B cell (primary cell): ENCODE measurements at regions not wholly inside any gene's neighbourhood (a gene's known extent, or its start where the extent isn't known, plus 50 kb on each side); places are given as distances from the start of the nearest gene placed in this dataset.
"Not testable (repeated sequence)": the region's sequence is repeated elsewhere in the genome, so short reads cannot be mapped to it uniquely, and the experiment has no call there.

ENCODE experiments used
- ATAC-seq: fragments of 200-7000 bp; cut with Tn5 transposase; one replicate; pipeline ENCODE4 v1.10.0; 2021; ENCODE audit warnings: low read depth, mild to moderate bottlenecking, moderate number of reproducible peaks, moderate library complexity
- CTCF ChIA-PET: fragments of 350-600 bp; sonication (Branson Sonifier 250); formaldehyde crosslinking; loops from one replicate; lab custom pipeline; 2021; ENCODE audit warnings: antibody characterized with exemption, inconsistent platforms; lab: Charles Lee
- POLR2A ChIA-PET: fragments of 350-600 bp; sonication (Branson Sonifier 250); formaldehyde crosslinking; loops from one replicate; lab custom pipeline; 2021; ENCODE audit warnings: antibody characterized with exemption; lab: Charles Lee
- DNase-seq: peaks from one replicate; pipeline ENCODE4 v3.0.0; 2013
- H2AFZ ChIP-seq: 2 replicates; pipeline ENCODE4 v1.6.1; 2012; ENCODE audit warnings: mild to moderate bottlenecking, low read depth, low read length; ENCODE audit not compliant: insufficient read depth, poor library complexity, severe bottlenecking
- H3K27ac ChIP-seq, 2 donors: 1 replicate in 1 of 2; 2 replicates in 1 of 2; pipeline ENCODE4 v1.5.1; 2012 to 2013; ENCODE audit warnings: low read length in 2 of 2, mild to moderate bottlenecking in 2 of 2, moderate library complexity in 1 of 2
- H3K27me3 ChIP-seq, 4 experiments: fragments of 200-600 bp in 1 of 4; sonication (generic) in 1 of 4; replicated peaks in 1 of 4; 1 replicate in 2 of 4; 2 replicates in 2 of 4; pipeline versions ENCODE4 v1.6.1 to v1.7.0; 2013 to 2016; ENCODE audit warnings: low read length in 3 of 4, mild to moderate bottlenecking in 2 of 4, mixed read lengths in 1 of 4, moderate library complexity in 1 of 4; ENCODE audit not compliant: insufficient read depth in 4 of 4, control insufficient read depth in 3 of 4; ENCODE audit errors: control extremely low read depth in 1 of 4
- H3K36me3 ChIP-seq, 2 experiments: replicated peaks in 1 of 2; 1 replicate in 1 of 2; 2 replicates in 1 of 2; pipeline versions ENCODE4 v1.6.1 to v1.7.1; 2013; ENCODE audit warnings: low read length in 1 of 2; ENCODE audit not compliant: insufficient read depth in 2 of 2, control insufficient read depth in 1 of 2; ENCODE audit errors: control extremely low read depth in 1 of 2, extremely low read depth in 1 of 2
- H3K4me1 ChIP-seq, 2 donors: fragments of 200-600 bp in 1 of 2; sonication (generic) in 1 of 2; 1 replicate in 1 of 2; 2 replicates in 1 of 2; pipeline versions ENCODE4 v1.5.1 to v1.6.1; 2013 to 2017; ENCODE audit warnings: low read length in 2 of 2; ENCODE audit not compliant: control insufficient read depth in 2 of 2, insufficient read depth in 2 of 2
- H3K4me2 ChIP-seq: replicated peaks from 2 replicates; pipeline ENCODE3; 2012; ENCODE audit warnings: mild to moderate bottlenecking, low read depth, low read length; ENCODE audit not compliant: poor library complexity, severe bottlenecking
- H3K4me3 ChIP-seq, 5 experiments: fragments of 200-600 bp in 1 of 5; sonication (generic) in 1 of 5; 1 replicate in 3 of 5; 2 replicates in 2 of 5; pipeline versions ENCODE4 v1.5.1 to v1.7.0; 2011 to 2016; ENCODE audit warnings: low read length in 4 of 5, mild to moderate bottlenecking in 4 of 5, low read depth in 2 of 5, control low read depth in 1 of 5, moderate library complexity in 1 of 5; ENCODE audit not compliant: insufficient read depth in 1 of 5; ENCODE audit errors: control extremely low read depth in 1 of 5, extremely low read depth in 1 of 5
- H3K79me2 ChIP-seq: fragments of 200-600 bp; sonication (generic); one replicate; pipeline ENCODE4 v1.6.0; 2016; ENCODE audit warnings: low read length; ENCODE audit not compliant: control insufficient read depth, insufficient read depth
- H3K9ac ChIP-seq: fragments of 200-600 bp; sonication (generic); 2 replicates; pipeline ENCODE4 v1.6.1; 2017; ENCODE audit warnings: mild to moderate bottlenecking, low read length, moderate library complexity
- H3K9me3 ChIP-seq, 3 donors: one replicate each; pipeline versions ENCODE4 v1.6.1 to v1.7.1; 2013; ENCODE audit warnings: low read length in 2 of 3; ENCODE audit not compliant: control insufficient read depth in 2 of 3, insufficient read depth in 1 of 3; ENCODE audit errors: control extremely low read depth in 1 of 3
- H4K20me1 ChIP-seq: 2 replicates; pipeline ENCODE4 v1.6.0; 2012; ENCODE audit warnings: mild to moderate bottlenecking, low read length; ENCODE audit not compliant: insufficient read depth, control insufficient read depth, poor library complexity, severe bottlenecking
- H3K27ac Mint-ChIP-seq: one replicate; pipeline ENCODE4 v1.8.0; 2021; ENCODE audit warnings: mixed read lengths
- H3K27me3 Mint-ChIP-seq: one replicate; pipeline ENCODE4 v1.8.0; 2021; ENCODE audit warnings: mixed read lengths
- H3K4me1 Mint-ChIP-seq: one replicate; pipeline ENCODE4 v1.8.0; 2021; ENCODE audit warnings: mixed read lengths
- H3K4me3 Mint-ChIP-seq: one replicate; pipeline ENCODE4 v1.8.0; 2021; ENCODE audit warnings: mixed read lengths
- H3K9me3 Mint-ChIP-seq: one replicate; pipeline ENCODE4 v1.8.0; 2022; ENCODE audit warnings: mixed read lengths; ENCODE audit not compliant: insufficient read depth
- CTCF ChIP-seq: fragments of 200-600 bp; IDR thresholded peaks from one replicate; pipeline ENCODE4 v1.8.0; 2022; ENCODE audit warnings: antibody characterized with exemption, mild to moderate bottlenecking
- EZH2 ChIP-seq: IDR thresholded peaks from 2 replicates; pipeline ENCODE4 v1.6.1; 2012; ENCODE audit warnings: borderline replicate concordance, low read depth, mild to moderate bottlenecking, moderate library complexity, low read length; ENCODE audit not compliant: insufficient read depth, poor library complexity, severe bottlenecking
- WGBS: methylation state at CpG from one replicate; pipeline ENCODE4 v1.1.5; 2013; ENCODE audit warnings: missing lambda C conversion rate; ENCODE audit not compliant: insufficient coverage; 5-methylcytosine and 5-hydroxymethylcytosine counted together
- intact Hi-C: fragments of 100-400 bp; cut with micrococcal nuclease; formaldehyde crosslinking; loops from one replicate; pipeline ENCODE4 v1.10.0; 2022

- ChIA-PET POLR2A (no interaction called here), CTCF (no interaction called here)
- DNase-seq, result no peak
- Histone ChIP-seq H3K9ac (no peak overlapping the region), H4K20me1 (no peaks in the 10 kb centered on the region), H3K4me3 (no peak overlapping the region), H3K4me1 (no peaks in the 10 kb centered on the region), H3K9me3 (peaks cover 0 to 5% (median 0%) of the 10 kb centered on the region in 3 donors), H3K27ac (no peak overlapping the region), H3K36me3 (no peaks in the 10 kb centered on the region), H3K79me2 (no peaks in the 10 kb centered on the region), H3K4me2 (no peak overlapping the region), H2AFZ (no peak overlapping the region), H3K27me3 (peaks cover 0 to 2% (median 0%) of the 10 kb centered on the region in 4 experiments)
- TF ChIP-seq EZH2, result no peak
- TF ChIP-seq CTCF, result no peak
- no peaks in the 10 kb centered on the region for H3K4me1 Mint-ChIP-seq
- ATAC-seq, result no peak
- intact Hi-C loops, result no loop called here
- H3K4me3 Mint-ChIP-seq, result no peak overlapping the region
- no peak overlapping the region for H3K27ac Mint-ChIP-seq
- H3K9me3 Mint-ChIP-seq, result no peaks in the 10 kb centered on the region
- 80% methylated on average over 4 of the region's 4 CpGs for WGBS
- peaks cover 23% of the 10 kb centered on the region for H3K27me3 Mint-ChIP-seq
Observed at GRCh38 chr3:10648181-10648580, 142.8 kb upstream of the ATP2B2 start.

GRCh38 chr3:10649463-10649862, 144.1 kb upstream of the ATP2B2 start:
- H3K79me2 ChIP-seq, ATAC-seq, H4K20me1 ChIP-seq, H3K27ac ChIP-seq, H3K4me2 ChIP-seq, H3K27ac Mint-ChIP-seq, H3K9me3 ChIP-seq, H3K9ac ChIP-seq, CTCF ChIA-PET, H3K36me3 ChIP-seq, H3K4me1 Mint-ChIP-seq, H3K9me3 Mint-ChIP-seq, DNase-seq, POLR2A ChIA-PET, intact Hi-C loops, H2AFZ ChIP-seq, H3K4me3 ChIP-seq, H3K4me3 Mint-ChIP-seq, H3K4me1 ChIP-seq, H3K27me3 ChIP-seq: not testable (repeated sequence)
- H3K27me3 Mint-ChIP-seq, result peaks cover 21% of the 10 kb centered on the region
- WGBS, result no CpG with 5 or more reads among the region's 1 CpG
